Stimulated activated CD8-positive, alpha-beta memory T cell treated with anti-CD3 and anti-CD28 coated beads, Interleukin-12 subunit alpha, Interleukin-12 subunit beta, amount 100 ng/mL, for 24 hours (primary cell): ENCODE measurements at regions not wholly inside any gene's neighbourhood (a gene's known extent, or its start where the extent isn't known, plus 50 kb on each side); places are given as distances from the start of the nearest gene placed in this dataset.
"Not testable (repeated sequence)": the region's sequence is repeated elsewhere in the genome, so short reads cannot be mapped to it uniquely, and the experiment has no call there.

Source experiments
- DNase-seq: peaks from one replicate; pipeline ENCODE4 v3.0.0-alpha.2; 2020; ENCODE audit errors: extremely low read depth

DNA sequence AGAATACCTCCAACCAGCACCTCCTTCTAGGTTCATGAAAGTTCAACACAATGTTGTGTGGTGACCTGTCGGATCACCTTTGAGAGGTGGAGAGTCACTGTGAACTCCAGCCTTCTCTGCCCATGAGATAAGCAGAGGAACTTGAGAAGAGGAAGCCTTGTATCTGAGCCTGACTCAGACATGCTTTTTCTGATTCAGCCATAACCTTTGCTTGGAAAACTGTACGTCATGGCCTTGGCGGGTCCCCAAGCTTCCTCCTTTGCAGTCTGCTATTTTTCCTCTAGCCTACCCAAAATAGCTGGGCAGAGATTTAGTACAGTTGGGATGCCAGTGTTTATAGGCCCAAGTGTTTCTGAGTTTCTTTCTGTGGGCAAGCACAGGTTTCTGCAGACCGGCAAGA, 274.7 kb downstream of the CETN3 start:
- DNase-seq = no peak

DNA sequence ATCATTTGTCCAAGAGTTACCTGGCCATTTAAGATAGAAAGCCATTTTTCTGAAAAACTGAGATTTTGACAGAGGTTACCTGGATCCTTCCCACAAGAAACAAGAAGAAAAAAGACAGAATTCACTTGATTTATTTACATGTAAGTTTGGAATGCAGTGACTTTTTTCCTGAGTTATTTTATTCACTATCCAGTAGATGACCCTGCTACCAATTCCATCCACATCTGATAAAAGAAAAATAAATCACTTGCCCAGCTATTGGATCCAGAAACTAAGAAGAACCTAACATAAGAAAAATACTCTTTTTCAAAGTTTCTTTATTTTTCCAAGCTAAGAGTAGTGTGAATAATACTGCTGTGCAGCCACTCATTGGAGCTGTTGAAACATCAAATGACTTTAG, 275.2 kb downstream of the CETN3 start:
- DNase-seq = no peak

DNA sequence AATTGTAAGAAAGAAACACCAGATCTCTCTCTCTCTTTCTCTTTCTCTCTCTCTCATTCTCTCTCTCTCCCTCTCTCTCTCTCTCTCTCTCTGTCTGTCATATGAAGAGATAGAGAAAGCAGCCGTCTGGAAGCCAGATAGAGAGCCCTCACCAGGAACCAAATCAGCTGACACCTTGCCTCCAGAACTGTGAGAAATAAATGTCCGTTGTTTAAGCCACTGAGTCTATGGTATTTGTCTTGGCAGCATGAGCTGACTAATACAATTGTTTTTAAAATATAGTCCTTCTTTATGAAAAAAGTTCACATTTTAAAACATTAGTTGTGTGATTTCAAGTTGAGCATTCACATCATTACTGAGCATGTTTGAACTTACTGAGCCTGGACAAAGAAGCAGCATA, 275.6 kb downstream of the CETN3 start:
- DNase-seq = no peak

DNA sequence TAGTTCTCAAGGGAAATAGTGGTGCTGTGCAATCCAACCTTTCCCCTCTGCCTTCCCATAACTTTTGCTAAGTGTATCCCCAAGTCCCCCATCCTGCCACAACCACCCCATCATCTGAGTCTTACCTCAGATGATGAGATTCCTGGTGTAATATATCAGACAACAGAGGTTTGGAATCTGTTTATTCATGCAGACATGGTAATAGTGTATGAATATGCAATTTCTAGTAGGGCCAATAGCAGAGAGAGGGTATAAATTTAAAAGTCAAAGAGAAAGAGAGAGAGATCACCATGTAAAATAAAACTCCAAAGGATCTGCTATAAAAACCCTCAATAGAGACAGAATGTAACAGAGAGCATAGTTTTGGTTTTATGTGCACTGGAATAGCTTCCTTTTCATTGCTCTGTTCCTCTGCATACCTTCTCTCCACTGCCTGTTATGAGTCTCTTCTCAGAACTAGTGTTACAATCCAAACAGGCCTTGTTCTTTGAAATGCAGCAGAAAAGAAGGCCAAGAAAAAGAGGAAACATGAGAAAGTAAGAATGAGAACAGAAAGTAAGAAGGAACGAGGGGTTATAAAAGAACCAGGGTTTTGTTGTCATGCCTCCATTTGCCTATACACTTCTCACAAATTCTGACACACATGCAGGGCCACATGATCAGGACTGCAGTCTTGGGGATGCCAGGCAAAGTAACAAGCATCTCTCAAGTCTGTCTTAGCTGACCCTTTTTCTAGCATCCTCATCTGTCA, 278.0 kb downstream of the CETN3 start:
- no peak for DNase-seq

DNA sequence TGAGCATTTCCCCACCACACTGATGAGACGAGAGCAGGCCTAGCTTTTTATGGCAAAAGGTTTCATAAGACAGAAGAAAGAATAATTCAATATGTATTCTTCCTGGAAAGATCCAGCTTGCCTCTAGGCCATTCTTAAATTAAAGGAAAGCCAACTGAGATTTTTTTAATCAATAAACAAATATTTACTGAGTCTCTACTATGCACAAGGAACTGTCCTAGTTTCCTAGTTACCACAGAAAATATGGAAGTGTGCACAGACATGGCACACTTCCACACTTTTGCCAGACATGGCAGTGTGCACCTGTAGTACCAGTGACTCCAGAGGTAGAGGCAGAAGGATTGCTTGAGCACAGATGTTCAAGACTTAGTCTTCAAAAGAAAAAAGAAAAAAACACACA, 281.0 kb downstream of the CETN3 start:
- no peak for DNase-seq

DNA sequence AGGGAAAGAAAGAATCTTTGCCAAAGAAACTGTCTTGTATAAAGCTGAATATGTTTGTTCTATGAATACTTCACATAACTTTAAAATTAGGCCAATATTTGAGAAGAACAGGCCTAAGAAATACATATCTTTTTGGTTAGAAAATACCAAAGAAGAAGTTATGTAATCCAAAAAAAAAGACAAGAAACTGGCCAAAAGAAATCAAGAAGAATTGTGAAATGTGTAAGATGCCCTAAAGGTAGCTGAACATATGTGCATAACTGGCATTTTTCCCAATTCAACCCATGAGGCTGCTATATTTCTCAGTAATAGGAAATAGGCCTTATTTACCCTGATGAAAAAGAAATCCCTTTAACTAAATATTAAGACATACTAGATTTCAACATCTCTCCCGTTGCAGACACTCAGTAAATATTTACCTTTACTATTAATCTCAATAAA, 290.0 kb downstream of the CETN3 start:
- DNase-seq = no peak

DNA sequence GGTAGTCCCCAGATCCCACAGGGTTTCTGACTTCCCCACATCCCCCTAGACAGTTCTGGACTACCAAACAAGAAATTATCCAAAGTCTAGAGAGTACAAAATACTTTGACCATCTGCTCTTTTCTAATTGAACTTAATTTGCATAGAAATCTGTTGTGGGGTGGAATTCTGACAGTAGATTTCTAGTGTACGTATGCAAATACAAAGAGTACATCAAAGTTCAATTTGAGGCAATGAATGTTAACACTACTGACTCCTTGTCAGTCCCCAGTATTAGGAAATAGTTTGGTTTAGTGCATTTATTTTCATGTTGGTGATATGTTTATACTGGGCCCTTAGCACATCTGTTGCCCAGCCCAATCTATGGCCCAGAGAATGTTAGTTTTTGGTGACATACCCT, 292.6 kb downstream of the CETN3 start:
- no peak for DNase-seq

DNA sequence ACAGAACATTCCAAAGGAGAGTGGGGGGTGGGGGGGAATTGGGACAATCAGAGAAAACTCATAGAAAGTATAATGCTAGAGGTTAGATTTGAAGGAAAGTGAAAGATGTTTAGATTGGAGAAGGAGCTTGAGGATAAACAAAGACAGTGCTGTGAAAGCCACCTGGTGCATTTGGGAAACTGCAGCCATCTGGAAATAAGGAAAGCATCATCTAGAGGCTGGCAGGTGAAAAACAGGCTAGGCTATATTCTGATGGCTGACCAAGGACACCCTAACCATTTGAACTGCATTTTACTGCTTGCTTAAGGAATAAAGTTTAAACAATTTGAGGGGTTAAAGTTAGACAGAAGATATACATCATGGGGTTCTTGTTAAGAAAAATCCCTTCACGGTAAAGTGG, 296.4 kb downstream of the CETN3 start:
- no peak for DNase-seq

DNA sequence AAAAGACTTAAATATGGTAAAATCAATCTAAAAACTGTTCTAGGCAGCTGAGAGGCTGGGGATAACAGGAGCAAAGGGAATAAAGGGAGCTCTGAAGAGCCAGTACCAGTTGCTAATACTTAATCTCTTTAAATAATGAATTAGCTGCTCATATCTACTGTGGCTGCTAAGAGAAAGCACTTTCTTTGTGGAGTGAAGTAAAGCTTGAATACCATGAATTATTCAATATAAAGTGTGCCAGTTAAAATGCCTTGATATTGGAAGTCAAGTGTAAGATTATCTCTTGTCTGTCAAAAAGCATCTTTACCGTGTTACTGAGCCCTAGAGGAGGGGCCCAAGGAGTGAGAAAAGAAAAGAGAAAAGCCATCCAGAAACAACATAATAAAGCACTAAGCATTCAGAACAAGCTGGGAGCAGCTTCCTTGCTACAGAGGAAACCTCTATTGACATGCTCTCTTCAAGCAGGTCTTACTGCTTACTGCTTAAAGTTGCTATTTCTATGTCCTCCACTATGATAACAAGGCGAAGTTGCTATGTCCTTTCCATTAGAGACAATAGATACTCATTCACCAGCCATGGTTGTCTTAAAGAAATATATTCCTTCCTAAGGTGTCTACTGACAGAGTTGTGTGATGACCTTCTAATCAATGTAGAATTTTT, 297.4 kb downstream of the CETN3 start:
- no peak for DNase-seq

DNA sequence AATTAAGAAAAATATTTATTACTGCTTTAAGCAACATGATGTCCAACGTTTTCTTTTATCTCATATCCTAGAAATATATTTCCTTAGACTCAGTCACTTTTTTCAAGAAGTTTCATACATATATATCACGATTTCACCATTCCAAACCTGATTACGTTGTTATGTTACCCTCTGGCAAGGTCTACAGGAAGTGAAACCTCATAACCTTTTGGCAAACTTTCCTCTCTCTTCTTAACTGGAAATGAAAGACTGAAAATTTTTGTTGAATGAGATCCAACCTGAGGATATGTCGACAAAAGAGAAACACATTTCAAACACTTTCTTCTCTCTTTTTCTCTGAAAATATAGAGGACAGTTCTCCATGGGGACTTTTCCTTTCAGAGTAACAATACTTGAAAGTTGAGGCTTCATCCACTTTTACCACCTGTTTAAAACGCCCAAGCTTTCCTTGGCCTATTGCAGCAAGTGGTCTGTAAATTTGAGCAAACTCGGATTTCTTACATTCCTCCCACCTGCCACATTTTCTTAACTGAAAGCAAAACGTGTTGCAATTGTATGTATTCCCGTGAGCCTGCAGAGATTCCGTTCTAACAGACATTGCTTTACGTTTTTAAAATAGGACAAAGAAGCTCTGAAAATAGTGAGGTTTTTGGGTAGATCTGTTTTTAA, 298.1 kb downstream of the CETN3 start:
- no peak for DNase-seq

DNA sequence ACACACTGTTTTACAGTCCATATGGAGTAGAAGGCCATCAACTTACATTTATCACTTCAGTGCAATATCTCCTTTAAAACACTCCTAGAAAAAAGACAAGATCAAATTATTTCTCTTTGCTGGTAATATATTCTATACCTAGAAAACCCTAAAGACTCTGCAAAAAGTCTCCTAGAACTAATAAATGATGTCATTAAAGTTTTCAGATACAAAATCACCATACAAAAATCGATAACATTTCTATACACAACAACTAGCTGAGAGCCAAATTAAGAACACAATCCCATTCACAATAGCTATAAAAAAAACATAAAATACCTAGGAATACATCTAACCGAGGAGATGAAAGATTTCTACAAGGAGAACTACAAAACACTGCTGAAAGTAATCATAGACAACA, 300.3 kb downstream of the CETN3 start:
- no peak for DNase-seq

DNA sequence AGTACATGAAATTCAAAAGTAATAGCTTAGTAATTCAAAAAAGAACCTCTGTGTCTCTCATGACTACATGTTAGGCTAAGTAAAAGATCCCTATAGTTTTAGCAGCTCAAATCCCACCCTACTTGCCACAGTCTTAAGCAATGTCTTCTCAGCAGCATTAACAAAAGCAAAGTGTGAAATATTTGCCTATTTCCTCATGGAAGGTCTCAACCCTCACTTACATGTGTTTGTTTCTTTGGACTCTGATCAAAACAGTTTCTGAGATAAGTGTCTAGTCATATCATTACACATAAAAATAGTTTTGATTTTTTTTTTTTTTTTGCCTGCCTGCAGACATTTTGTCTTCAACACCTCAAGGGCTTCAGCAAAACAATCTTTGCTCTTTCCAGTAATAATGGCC, 310.5 kb downstream of the CETN3 start:
- DNase-seq = no peak

DNA sequence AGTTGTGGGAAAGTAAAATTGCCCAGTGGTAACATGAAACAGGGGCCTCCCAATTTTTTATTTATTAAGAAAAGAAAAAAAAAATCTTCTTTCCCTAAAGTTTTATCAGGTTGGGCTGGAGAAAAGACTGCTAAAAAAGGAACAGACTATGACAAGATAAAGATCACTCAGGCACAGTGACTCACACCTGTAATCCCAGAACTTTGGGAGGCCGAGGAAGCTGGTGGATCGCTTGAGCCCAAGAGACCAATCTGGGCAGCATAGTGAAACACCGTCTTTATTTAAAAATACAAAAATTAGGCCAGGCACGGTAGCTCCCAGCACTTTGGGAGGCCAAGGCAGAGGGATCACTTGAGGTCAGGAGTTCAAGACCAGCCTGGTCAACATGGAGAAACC, 312.5 kb downstream of the CETN3 start:
- no peak for DNase-seq

DNA sequence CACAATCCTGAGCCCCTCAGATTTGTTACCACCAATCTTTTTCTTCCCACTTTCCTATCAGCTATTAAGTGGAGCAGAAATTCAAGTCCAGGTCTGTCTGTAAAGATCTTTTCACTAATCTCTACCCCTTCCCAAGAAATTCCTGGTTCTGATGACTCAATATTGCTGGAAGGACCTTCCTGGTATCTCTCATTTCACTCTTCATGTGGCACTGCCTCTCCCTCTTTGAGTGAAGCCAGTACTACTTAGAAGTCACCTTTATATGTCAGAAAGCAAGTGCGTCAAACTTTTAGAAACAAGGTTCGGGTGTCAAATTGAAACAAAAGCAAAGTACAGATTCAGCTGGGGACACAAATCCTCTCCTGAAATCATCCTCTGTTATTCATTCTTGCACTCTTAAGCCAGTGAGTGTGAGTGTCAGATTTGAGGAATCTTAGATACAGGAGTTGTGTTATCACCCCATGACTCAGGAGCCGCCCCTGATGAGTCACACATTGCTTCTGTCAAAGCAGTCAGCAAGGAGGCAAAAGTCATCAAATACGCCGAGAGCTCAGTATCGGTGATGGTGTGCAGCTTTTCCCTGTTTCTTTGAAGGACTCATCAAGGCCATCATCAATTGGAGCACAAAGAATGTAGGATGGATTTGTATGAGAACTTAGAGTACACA, 313.0 kb downstream of the CETN3 start:
- no peak for DNase-seq

DNA sequence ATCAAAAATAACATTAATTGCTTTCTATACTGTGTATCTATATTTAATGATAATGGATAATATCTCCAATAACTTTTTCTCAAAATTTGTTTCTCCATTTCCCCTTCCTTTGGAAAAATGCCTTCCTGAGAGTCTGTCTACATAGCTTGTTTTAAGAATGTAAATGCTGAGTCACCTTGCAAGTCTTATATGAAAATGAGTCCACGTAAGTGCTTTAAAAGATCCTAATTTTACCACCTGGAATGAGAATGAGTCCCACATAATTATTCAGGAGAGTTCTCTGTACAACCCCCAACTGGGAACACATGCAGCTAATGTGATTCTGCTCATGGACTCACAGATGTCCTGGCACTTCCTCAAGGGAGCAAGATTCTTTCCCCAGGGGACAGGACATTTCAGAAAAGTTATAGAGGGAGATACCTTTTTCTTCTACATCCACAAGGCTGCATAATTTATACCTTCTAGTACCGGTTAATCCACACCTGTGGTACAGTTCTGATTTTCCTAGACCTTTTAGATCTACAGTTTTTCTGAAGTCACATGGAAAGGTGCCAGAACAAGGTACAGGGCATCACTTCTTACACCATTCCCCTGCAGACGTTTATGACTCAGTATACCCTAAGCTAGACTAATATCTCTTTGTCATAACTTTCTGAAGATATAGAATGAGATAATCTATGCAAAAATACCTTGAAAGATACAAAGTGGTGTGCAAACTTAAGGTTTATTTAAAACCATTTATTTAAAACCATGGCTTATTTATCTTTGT, 314.1 kb downstream of the CETN3 start:
- no peak for DNase-seq

DNA sequence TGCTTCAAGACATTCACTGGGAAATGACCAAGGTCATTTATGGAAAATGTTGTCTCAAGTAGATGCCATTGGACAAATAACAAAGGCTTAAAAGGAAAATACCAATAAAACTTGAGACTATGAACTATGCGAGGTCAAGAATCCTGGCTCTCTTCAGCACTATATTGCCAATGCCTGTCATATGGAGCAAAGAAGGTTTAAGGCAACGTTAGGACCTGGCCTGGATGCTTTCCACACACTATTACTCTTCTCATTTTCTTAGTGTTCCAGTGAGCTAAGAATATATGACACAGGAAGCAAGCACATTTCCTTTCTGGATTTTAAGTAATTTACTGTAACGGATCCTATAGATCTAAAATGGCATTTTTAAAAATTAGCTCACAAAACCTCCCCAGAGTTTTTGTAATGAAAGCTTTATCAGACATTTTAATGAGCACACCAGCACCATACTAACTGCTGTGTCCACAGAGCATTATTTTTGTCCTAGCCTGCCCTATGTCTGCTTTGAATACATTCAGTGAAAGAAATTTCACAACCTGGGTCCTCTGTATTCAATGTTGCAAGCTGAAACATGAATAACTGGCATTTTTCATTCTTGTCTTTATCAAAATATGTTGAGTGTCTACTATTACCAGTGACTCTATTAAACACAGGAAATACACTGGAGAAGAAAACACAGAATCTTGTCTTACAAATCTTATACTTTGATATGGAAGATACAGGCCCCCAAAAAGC, 315.6 kb downstream of the CETN3 start:
- no peak for DNase-seq

DNA sequence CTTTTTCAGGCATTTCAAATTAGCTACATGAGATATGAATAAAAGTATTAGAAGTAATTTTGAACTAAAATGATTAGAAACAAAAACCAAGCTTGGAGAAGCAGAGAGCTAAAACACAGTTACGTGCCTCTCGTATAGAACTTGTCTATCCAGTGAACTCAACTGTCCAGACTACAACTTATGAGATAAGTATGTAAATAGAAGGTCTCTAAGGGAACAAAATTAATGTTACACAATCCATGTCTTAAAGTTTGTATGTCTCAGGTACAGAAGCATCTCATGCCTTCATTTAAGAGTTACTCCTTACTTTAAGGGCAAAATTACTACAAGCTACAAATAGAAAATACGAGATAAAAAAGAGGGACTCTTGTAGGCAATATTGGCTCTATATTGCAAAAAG, 316.8 kb downstream of the CETN3 start:
- DNase-seq = no peak

DNA sequence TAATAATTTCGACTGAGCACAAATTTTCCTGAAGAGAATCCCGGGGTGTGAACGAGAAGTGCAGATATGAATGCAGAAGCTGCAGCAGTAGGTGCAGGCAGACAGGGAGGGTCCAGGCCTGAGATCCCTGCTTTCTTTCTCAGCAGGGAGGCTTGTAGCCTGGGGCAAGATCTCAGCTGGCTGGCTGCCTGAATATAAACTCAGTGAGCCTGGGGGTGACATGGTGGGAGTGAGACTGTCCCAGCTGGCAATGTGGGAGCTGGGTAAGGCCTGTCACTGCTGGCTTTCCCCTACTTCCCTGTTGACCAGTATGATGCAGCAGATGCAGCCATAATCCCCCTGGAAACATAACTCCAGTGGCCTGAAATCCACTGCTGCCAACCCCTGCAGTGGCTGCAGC, 325.2 kb downstream of the CETN3 start:
- DNase-seq = no peak

DNA sequence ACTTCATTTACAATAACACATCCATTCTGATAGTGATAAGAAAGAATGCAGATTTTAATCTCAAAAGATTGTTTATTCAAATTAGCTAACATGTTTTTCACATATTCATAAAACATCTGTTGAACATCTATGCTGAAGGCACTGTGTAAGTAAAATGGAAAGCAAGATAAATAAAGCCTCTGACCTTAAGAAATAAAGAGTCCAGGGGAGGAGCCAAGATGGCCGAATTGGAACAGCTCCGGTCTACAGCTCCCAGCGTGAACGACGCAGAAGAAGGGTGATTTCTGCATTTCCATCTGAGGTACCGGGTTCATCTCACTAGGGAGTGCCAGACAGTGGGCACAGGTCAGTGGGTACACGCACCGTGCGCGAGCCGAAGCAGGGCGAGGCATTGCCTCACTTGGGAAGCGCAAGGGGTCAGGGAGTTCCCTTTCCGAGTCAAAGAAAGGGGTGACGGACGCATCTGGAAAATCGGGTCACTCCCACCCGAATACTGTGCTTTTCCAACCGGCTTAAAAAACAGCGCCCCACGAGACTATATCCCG, 336.5 kb downstream of the CETN3 start:
- DNase-seq = not testable (repeated sequence)

DNA sequence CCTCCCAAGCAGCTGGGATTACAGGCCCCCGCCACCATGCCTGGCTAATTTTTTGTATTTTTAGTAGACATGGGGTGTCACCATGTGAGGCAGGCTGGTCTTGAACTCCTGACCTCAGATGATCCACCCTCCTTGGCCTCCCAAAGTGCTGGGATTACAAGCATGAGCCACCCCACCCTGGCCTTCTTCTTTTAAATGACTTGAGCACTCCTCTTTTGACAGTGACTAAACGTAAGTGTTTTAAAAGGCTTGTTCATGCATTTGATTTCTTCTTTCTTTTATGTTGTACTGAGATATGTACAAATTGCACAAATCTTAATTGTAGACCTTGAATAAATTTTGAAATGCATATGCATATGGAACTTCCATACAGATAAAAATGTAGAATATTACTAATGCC, 337.9 kb downstream of the CETN3 start:
- DNase-seq = no peak

DNA sequence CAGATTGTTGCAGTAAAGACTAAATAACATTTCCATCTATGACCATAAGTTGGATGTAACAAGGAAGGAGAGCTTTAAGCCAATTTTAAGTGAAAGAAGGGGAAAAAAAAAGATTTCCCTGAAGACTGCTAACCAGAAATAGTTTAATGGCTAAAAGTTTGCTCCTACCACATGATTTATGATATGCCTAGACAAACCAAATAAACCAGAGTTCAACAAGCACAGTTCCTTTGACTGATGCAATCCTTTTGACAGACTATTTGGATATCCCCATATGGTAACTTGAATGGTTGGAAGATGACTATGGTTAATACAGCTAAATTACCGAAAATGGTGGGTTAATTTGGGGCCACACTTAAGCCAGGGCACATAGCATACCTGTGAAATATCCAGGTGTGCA, 338.5 kb downstream of the CETN3 start:
- DNase-seq = no peak
